Caco-2 (cell line): ENCODE measurements at regions not wholly inside any gene's neighbourhood (a gene's known extent, or its start where the extent isn't known, plus 50 kb on each side); places are given as distances from the start of the nearest gene placed in this dataset.

Experiments
- BruUV-seq: library from RNA; stranded (reverse); fragments of 400-500 nt; replicated peaks from 2 replicates; lab custom pipeline; 2021; lab: Mats Ljungman, UMichigan
- CTCF ChIA-PET: fragments of 300-600 bp; sonication (Branson Sonifier 250); formaldehyde crosslinking; loops from one replicate; lab custom pipeline; 2022; ENCODE audit warnings: antibody characterized with exemption; lab: Charles Lee
- POLR2A ChIA-PET: fragments of 300-600 bp; sonication (Branson Sonifier 250); formaldehyde crosslinking; loops from one replicate; lab custom pipeline; 2022; ENCODE audit warnings: antibody characterized with exemption; lab: Charles Lee
- DNase-seq, 2 experiments: peaks; one replicate each; pipeline versions ENCODE4 v3.0.0 to v3.0.0-alpha.2; 2020 to 2022
- H3K27me3 ChIP-seq: replicated peaks from 2 replicates; pipeline ENCODE4 v1.6.0; 2011; ENCODE audit warnings: low read length; ENCODE audit not compliant: control insufficient read depth, insufficient read depth
- H3K36me3 ChIP-seq: 2 replicates; pipeline ENCODE4 v1.5.1; 2011; ENCODE audit warnings: low read length; ENCODE audit not compliant: control insufficient read depth, insufficient read depth
- H3K4me1 ChIP-seq: fragments of 250-450 bp; sonication (Bioruptor Pico); 2 replicates; pipeline ENCODE4 v1.5.1; 2020; ENCODE audit warnings: mild to moderate bottlenecking
- H3K4me3 ChIP-seq: 2 replicates; pipeline ENCODE4 v1.5.1; 2011; ENCODE audit warnings: low read depth, mild to moderate bottlenecking, control low read depth, low read length
- H3K9me3 ChIP-seq: fragments of 250-450 bp; sonication (Bioruptor Pico); 2 replicates; pipeline ENCODE4 v1.5.1; 2020; ENCODE audit warnings: mild to moderate bottlenecking, moderate library complexity
- H3K27ac Mint-ChIP-seq: one replicate; pipeline ENCODE4 v1.8.0; 2022; ENCODE audit warnings: mixed read lengths; ENCODE audit not compliant: unreplicated experiment
- H3K27me3 Mint-ChIP-seq: one replicate; pipeline ENCODE4 v1.8.0; 2022; ENCODE audit warnings: mixed read lengths; ENCODE audit not compliant: insufficient read depth, unreplicated experiment
- H3K36me3 Mint-ChIP-seq: one replicate; pipeline ENCODE4 v1.8.0; 2022; ENCODE audit warnings: mild to moderate bottlenecking, mixed read lengths; ENCODE audit not compliant: insufficient read depth, unreplicated experiment
- H3K4me1 Mint-ChIP-seq: one replicate; pipeline ENCODE4 v1.8.0; 2022; ENCODE audit warnings: low read depth, mixed read lengths; ENCODE audit not compliant: unreplicated experiment
- H3K4me3 Mint-ChIP-seq: one replicate; pipeline ENCODE4 v1.8.0; 2022; ENCODE audit warnings: mild to moderate bottlenecking, moderate library complexity, mixed read lengths; ENCODE audit not compliant: unreplicated experiment
- H3K9me3 Mint-ChIP-seq: one replicate; pipeline ENCODE4 v1.8.0; 2022; ENCODE audit warnings: mixed read lengths; ENCODE audit not compliant: unreplicated experiment
- CTCF ChIP-seq, 2 experiments: fragments of 200-600 bp in 1 of 2; IDR thresholded peaks; 1 replicate in 1 of 2; 2 replicates in 1 of 2; pipeline versions ENCODE4 v1.5.1 to v1.8.0; 2011 to 2022; ENCODE audit warnings: antibody characterized with exemption in 1 of 2, control low read depth in 1 of 2, inconsistent platforms in 1 of 2, low read depth in 1 of 2, low read length in 1 of 2, mild to moderate bottlenecking in 1 of 2, moderate library complexity in 1 of 2; ENCODE audit not compliant: insufficient read depth in 1 of 2, severe bottlenecking in 1 of 2, unreplicated experiment in 1 of 2
- intact Hi-C: fragments of 100-400 bp; cut with micrococcal nuclease; formaldehyde crosslinking; loops from one replicate; pipeline ENCODE4 v1.10.0; 2022; ENCODE audit not compliant: unreplicated experiment

- ChIA-PET CTCF (no interaction called here), POLR2A (no interaction called here)
- no peaks in the 10 kb centered on the region for H3K9me3 ChIP-seq
- no TSS peak for BruUV-seq
- Mint-ChIP-seq H3K27ac (no peak overlapping the region), H3K27me3 (no peaks in the 10 kb centered on the region), H3K9me3 (no peaks in the 10 kb centered on the region), H3K4me1 (no peaks in the 10 kb centered on the region), H3K4me3 (no peak overlapping the region), H3K36me3 (no peaks in the 10 kb centered on the region)
- DNase-seq: no peak
- H3K27me3 ChIP-seq: no peaks in the 10 kb centered on the region
- H3K4me1 ChIP-seq: no peaks in the 10 kb centered on the region
- no peaks in the 10 kb centered on the region for H3K36me3 ChIP-seq
- intact Hi-C loops: loop anchor here (10.0 kb wide), 1 partner anchor 371 kb away; no protein-coding TSS in a partner anchor
- no peak for TF ChIP-seq CTCF (IDR thresholded peaks at IDR 0.05; ENCODE audit: insufficient read depth in 1 of 2, low read depth in 1 of 2, low read length in 1 of 2, severe bottlenecking in 1 of 2, unreplicated experiment in 1 of 2)
- no peak overlapping the region for H3K4me3 ChIP-seq
Measured at GRCh38 chr2:183666031-183666430, 541.8 kb downstream of the NUP35 start.

- CTCF ChIA-PET: no interaction called here
- H3K4me1 Mint-ChIP-seq: no peaks in the 10 kb centered on the region
- no peak overlapping the region for H3K4me3 Mint-ChIP-seq
Measured at GRCh38 chr2:183671233-183671632, 547.0 kb downstream of the NUP35 start.

GRCh38 chr2:183678908-183679307, 554.7 kb downstream of the NUP35 start:
- DNase-seq: no peak
- intact Hi-C loops: no loop called here
- H3K4me3 Mint-ChIP-seq: no peak overlapping the region
- H3K4me1 Mint-ChIP-seq: no peaks in the 10 kb centered on the region
- no peaks in the 10 kb centered on the region for H3K36me3 Mint-ChIP-seq
- TF ChIP-seq CTCF (IDR thresholded peaks at IDR 0.05; ENCODE audit: insufficient read depth in 1 of 2, low read depth in 1 of 2, low read length in 1 of 2, severe bottlenecking in 1 of 2, unreplicated experiment in 1 of 2): no peak
- no peak overlapping the region for H3K4me3 ChIP-seq
- H3K36me3 ChIP-seq: no peaks in the 10 kb centered on the region
- H3K9me3 ChIP-seq: no peaks in the 10 kb centered on the region
- no peaks in the 10 kb centered on the region for H3K9me3 Mint-ChIP-seq
- ChIA-PET CTCF (no interaction called here), POLR2A (no interaction called here)
- no peaks in the 10 kb centered on the region for H3K4me1 ChIP-seq
- H3K27ac Mint-ChIP-seq: no peak overlapping the region
- no TSS peak for BruUV-seq
- H3K27me3 ChIP-seq: no peaks in the 10 kb centered on the region
- H3K27me3 Mint-ChIP-seq: no peaks in the 10 kb centered on the region

More at GRCh38 chr2:183671233-183671632, 547.0 kb downstream of the NUP35 start:
- intact Hi-C loops: no loop called here
- no peak for DNase-seq
- Histone ChIP-seq H3K36me3 (no peaks in the 10 kb centered on the region), H3K9me3 (no peaks in the 10 kb centered on the region), H3K4me1 (no peaks in the 10 kb centered on the region), H3K27me3 (no peaks in the 10 kb centered on the region), H3K4me3 (no peak overlapping the region)
- POLR2A ChIA-PET: no interaction called here
- BruUV-seq: no TSS peak
- no peaks in the 10 kb centered on the region for H3K9me3 Mint-ChIP-seq
- H3K27me3 Mint-ChIP-seq: no peaks in the 10 kb centered on the region
- H3K27ac Mint-ChIP-seq: no peak overlapping the region
- TF ChIP-seq CTCF (IDR thresholded peaks at IDR 0.05; ENCODE audit: insufficient read depth in 1 of 2, low read depth in 1 of 2, low read length in 1 of 2, severe bottlenecking in 1 of 2, unreplicated experiment in 1 of 2): no peak
- H3K36me3 Mint-ChIP-seq: no peaks in the 10 kb centered on the region
